ENCODE measurements at regions not wholly inside any gene's neighbourhood (a gene's known extent, or its start where the extent isn't known, plus 50 kb on each side); places are given as distances from the start of the nearest gene placed in this dataset.

DNA sequence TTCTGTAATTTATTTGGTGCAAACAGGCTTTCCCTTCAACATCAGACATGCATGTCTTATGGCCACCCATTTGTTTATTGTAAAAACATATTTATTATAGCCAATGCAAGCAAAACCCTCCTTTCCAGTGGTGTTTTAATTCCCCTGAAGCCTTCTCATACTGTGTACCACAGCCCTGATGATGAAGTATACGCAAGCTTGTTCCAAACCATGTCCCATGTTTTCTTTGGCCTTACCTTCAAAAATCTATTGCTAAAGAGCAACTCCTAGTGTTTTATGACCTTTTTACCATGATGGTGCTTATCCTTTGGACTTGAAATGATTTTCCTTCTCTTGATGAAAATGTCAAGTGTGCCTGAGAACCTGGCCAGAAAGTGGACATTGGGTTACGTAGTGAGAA is 85.9 kb upstream of the CCDC91 start:
- no peaks in the 10 kb centered on the region for H3K36me3 Mint-ChIP-seq (ENCODE audit: low read depth)
- peaks cover 6% of the 10 kb centered on the region for H3K27me3 Mint-ChIP-seq
- H3K4me3 Mint-ChIP-seq, result no peak overlapping the region
- no peaks in the 10 kb centered on the region for H3K9me3 Mint-ChIP-seq
- no peak for DNase-seq
- ChIA-PET POLR2A (no interaction called here), CTCF (no interaction called here)
- no peak overlapping the region for H3K27ac Mint-ChIP-seq
- peaks cover 4% of the 10 kb centered on the region for H3K4me1 Mint-ChIP-seq

DNA sequence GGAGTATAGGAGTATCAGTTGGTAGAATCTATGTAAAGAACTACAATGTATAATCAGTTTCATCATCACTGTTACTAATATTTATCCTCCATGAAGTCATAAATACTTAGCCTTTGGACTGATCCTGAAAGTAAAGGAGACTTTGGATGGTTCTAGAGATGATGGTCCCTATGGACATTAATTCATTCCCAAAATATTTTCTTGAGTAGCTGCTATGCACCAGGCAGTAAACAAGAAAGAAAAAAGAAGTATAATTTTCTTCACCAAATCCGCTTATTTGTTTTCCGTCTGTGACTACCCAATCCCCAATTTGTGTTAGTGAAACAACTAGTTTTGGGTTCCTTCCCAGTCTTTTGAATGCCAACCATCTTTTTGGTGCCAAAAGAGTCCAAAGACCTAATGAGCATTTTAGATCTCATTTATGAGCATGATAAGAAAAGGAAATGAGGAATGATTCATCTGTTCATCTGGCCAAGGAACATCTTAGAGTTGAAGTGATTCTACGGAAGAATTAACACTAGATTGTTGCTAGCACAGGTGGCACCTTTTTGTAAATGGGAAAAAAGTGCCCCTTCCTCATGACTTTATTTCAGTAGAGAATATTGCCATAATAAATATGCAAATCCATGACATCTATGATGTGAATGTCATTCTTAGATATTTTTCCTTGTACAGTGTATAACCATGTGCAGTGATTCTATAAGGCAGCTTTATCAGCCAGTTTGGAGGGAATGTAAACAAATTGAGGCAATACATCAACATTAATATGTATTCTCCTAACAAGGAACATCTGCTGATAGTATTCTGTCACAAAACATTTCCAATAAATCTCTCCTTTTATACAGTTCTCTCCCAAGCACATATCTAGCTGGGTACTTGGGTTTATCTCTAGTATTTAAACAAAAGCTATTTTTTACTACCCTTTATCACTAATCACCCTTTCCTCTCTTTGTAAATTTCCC is 85.1 kb upstream of the CCDC91 start:
- Mint-ChIP-seq H3K4me3 (no peak overlapping the region), H3K27ac (no peak overlapping the region), H3K36me3 (ENCODE audit: low read depth) (no peaks in the 10 kb centered on the region), H3K27me3 (peaks cover 6% of the 10 kb centered on the region), H3K4me1 (peaks cover 4% of the 10 kb centered on the region), H3K9me3 (no peaks in the 10 kb centered on the region)
- ChIA-PET POLR2A (no interaction called here), CTCF (no interaction called here)
- no peak for DNase-seq

DNA sequence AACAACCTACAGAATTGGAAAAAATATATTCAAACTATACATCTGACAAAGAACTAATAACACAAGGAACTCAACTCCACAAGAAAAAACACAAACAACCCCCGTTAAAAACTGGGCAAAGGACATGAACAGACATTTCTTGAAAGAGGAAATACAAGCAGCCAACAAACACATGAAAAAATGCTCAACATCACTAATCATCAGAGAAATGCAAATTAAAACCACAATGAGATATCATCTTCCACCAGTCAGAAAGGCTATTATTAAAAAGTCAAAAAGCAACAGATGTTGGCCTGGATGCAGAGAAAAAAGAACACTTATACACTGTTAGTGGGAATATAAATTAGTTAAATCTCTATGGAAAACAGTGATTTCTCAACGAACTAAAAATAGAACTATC is 82.6 kb upstream of the CCDC91 start:
- Mint-ChIP-seq H3K27me3 (peaks cover 6% of the 10 kb centered on the region), H3K36me3 (ENCODE audit: low read depth) (no peaks in the 10 kb centered on the region), H3K27ac (no peak overlapping the region), H3K4me3 (no peak overlapping the region), H3K9me3 (no peaks in the 10 kb centered on the region), H3K4me1 (peaks cover 4% of the 10 kb centered on the region)
- CTCF ChIA-PET, result no interaction called here
- DNase-seq, result no peak
- POLR2A ChIA-PET, result no interaction called here

DNA sequence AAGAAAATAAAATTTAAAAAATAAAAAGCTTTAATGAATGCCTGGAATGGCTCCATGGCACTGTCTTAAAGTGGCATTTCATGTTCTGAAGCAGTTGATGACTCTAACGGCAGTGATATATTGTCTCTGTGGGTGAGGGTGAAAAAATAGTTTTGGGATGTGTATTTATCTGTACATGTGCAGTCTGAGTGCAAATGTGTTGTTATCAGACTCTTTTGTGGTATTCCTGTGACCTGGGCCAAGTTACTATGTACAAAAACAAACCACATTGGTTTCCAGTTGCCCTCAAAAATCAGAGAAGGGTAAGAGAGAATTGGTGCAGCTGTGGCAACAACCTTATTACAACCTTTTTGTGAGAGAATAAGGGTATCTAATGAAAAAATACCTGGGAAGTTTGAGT is 81.7 kb upstream of the CCDC91 start:
- Mint-ChIP-seq H3K4me3 (no peak overlapping the region), H3K27ac (no peak overlapping the region), H3K27me3 (peaks cover 6% of the 10 kb centered on the region), H3K4me1 (peaks cover 4% of the 10 kb centered on the region), H3K36me3 (ENCODE audit: low read depth) (no peaks in the 10 kb centered on the region), H3K9me3 (no peaks in the 10 kb centered on the region)
- no peak for DNase-seq
- CTCF ChIA-PET, result no interaction called here
- POLR2A ChIA-PET, result no interaction called here

DNA sequence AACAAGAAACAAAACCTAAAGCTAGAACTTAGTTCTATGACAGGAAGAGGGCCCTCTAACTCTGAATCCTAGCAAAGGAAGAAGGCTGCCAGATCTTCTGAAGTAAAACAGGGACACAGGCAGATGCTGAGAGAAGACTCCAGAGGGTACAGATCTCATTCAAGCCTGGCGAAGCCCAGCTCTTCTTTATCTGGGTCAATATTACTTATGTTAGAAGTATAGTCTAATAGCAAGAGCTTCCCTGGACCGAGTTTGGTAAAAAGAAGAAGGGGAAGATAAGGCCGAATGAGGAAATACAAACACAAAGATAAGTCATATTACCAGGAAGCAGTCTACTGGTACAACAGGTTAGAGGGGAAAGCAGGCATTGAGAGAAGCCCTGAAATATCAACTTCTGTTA is 79.9 kb upstream of the CCDC91 start:
- Mint-ChIP-seq H3K27me3 (peaks cover 3% of the 10 kb centered on the region), H3K4me3 (no peak overlapping the region), H3K36me3 (ENCODE audit: low read depth) (no peaks in the 10 kb centered on the region), H3K9me3 (no peaks in the 10 kb centered on the region), H3K4me1 (peaks cover 4% of the 10 kb centered on the region), H3K27ac (no peak overlapping the region)
- POLR2A ChIA-PET, result no interaction called here
- CTCF ChIA-PET, result no interaction called here
- DNase-seq, result no peak

DNA sequence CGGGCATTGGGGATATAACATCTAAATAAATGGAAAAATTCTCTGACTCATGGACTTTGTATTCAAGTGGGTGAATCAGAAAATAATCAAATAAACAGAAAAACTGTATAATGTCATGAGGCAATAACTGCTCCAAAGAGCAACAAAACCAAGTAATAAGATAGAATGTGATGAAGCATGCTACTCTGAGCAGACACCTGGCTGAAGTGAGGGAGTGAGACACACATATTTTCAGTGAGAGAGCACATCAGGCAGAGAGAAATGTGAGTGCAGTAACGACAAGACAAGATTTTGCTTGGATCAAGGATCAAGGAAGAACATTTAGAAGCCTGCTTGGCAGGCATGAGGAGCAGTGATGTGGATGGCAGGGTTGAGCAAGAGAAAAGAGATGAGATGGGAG is 75.8 kb upstream of the CCDC91 start:
- Mint-ChIP-seq H3K9me3 (no peaks in the 10 kb centered on the region), H3K27ac (no peak overlapping the region), H3K4me1 (no peaks in the 10 kb centered on the region), H3K36me3 (ENCODE audit: low read depth) (no peaks in the 10 kb centered on the region), H3K27me3 (no peaks in the 10 kb centered on the region), H3K4me3 (no peak overlapping the region)
- no peak for DNase-seq
- POLR2A ChIA-PET, result no interaction called here
- CTCF ChIA-PET, result no interaction called here

DNA sequence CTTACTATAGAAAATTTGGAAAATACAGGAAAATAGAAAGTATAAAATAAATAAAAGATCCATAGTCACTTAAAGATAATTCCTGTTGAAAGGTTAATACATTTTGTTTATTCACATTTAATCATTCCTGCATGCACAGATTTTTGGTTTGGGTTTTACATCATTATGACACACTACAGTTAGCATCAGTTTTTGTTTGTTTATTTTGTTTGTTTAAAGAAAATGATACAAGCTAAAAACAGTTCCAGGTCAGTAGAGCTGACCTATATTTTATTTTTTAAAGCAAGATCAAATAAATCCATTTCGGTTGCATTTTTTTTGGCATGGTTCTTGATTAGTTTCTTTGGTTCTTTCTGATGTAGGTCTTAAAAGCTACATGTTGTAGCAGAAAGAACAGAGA is 68.8 kb upstream of the CCDC91 start:
- Mint-ChIP-seq H3K27me3 (no peaks in the 10 kb centered on the region), H3K9me3 (no peaks in the 10 kb centered on the region), H3K27ac (no peak overlapping the region), H3K36me3 (ENCODE audit: low read depth) (no peaks in the 10 kb centered on the region), H3K4me1 (no peaks in the 10 kb centered on the region), H3K4me3 (no peak overlapping the region)
- CTCF ChIA-PET, result no interaction called here
- POLR2A ChIA-PET, result no interaction called here
- DNase-seq, result no peak

DNA sequence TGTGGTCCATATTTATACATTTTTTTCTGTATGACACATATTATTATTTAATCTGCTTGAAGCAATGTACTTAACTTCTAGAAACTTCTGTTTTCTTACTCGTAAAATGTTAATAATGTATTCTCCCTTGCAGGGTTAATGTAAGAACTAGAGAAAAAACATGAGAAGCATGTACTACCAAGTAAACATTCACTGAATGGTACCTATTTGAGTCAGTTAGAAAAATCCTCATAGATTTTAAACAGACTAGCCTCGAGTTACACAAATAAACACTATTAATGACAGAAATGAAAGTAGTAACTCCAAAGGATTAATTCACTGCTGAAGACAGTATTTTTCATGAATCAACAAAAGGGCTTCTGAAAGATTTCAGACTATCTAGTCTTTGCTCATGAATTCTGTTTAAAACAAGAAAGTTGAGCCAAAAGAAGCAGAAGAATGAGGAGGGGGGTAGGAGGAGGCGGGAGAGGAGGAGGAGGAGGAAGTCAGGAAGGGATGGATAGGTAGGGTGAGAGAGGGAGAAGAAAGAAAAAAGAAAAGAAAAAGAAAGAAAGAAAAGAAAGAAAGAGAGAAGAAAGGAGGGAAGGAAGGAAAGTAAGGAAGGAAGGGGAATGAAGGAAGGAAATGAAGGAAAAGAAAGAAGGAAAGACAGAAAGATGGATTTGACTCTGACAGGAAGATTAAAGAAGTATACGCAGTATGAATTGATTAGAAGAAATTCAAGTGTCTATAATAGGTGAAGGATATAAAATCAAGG is 68.2 kb upstream of the CCDC91 start:
- ChIA-PET CTCF (no interaction called here), POLR2A (no interaction called here)
- H3K4me1 Mint-ChIP-seq, result no peaks in the 10 kb centered on the region
- H3K27ac Mint-ChIP-seq, result no peak overlapping the region
- no peaks in the 10 kb centered on the region for H3K27me3 Mint-ChIP-seq
- no peak overlapping the region for H3K4me3 Mint-ChIP-seq
- H3K9me3 Mint-ChIP-seq, result no peaks in the 10 kb centered on the region
- DNase-seq, result no peak
- no peaks in the 10 kb centered on the region for H3K36me3 Mint-ChIP-seq (ENCODE audit: low read depth)

DNA sequence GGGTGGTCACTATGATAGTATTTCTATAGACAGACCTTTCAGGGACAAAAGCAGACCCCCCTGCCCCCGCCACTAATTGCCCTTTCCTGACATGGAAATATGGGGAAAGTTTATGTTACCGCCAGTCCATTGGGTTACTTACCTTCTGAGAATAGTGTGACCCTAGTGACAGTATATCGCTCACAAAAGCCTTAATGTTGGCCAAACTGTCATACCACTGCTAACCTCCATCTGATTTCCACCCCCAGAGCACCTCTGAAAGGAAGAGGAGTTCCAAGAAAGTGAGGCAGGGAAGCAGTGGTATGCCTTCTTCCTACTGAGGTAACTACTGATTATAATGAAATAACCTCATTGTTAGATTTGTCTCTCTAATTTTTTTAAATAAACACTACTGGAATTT is 67.5 kb upstream of the CCDC91 start:
- Mint-ChIP-seq H3K4me1 (no peaks in the 10 kb centered on the region), H3K27me3 (no peaks in the 10 kb centered on the region), H3K4me3 (no peak overlapping the region), H3K9me3 (no peaks in the 10 kb centered on the region), H3K27ac (no peak overlapping the region), H3K36me3 (ENCODE audit: low read depth) (no peaks in the 10 kb centered on the region)
- CTCF ChIA-PET, result no interaction called here
- POLR2A ChIA-PET, result no interaction called here
- DNase-seq, result no peak

DNA sequence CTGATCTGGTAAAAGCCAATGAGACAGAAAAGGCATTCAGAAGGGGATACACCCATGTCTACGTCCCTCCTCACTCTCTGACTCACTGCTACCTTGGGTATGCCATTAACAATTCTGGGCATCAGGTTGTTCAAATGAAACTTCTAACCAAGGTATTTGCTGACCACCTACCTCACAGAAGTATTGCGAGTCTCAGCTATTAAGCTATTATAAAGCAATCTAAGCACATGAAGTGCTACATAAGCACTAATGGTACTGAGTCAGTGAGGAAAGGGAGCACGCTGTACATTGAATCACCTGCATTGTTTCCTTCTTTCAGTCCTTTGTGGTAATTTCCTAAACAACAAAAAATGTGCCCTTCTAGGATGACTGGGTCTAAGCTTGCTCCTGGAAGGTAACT is 62.8 kb upstream of the CCDC91 start:
- H3K27me3 Mint-ChIP-seq, result no peaks in the 10 kb centered on the region
- no peaks in the 10 kb centered on the region for H3K36me3 Mint-ChIP-seq (ENCODE audit: low read depth)
- H3K4me1 Mint-ChIP-seq, result peaks cover 1% of the 10 kb centered on the region
- H3K9me3 Mint-ChIP-seq, result no peaks in the 10 kb centered on the region
- DNase-seq, result no peak
- POLR2A ChIA-PET, result no interaction called here
- no peak overlapping the region for H3K27ac Mint-ChIP-seq
- H3K4me3 Mint-ChIP-seq, result no peak overlapping the region
- CTCF ChIA-PET, result no interaction called here

DNA sequence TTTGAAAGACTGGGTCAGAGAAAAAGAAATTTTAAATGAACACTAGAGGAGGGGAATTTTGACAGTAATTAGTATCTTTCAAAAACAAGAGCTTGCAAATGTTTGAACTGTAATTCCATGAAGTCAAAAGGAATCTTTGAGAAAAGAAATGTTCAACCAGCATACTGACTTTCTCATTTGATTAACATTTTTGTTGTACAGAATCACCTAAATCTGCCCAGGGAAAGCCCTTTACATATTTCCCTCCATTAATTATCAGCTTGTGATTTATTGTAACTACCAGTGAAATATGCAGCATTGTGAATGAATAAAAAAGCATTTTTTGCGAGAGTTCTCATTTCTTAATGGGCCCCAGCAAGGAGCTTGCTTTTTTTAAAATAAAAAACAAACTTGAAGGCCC is 61.2 kb upstream of the CCDC91 start:
- ChIA-PET CTCF (no interaction called here), POLR2A (no interaction called here)
- no peaks in the 10 kb centered on the region for H3K9me3 Mint-ChIP-seq
- peaks cover 1% of the 10 kb centered on the region for H3K4me1 Mint-ChIP-seq
- H3K27me3 Mint-ChIP-seq, result no peaks in the 10 kb centered on the region
- H3K36me3 Mint-ChIP-seq (ENCODE audit: low read depth), result no peaks in the 10 kb centered on the region
- DNase-seq, result no peak
- H3K4me3 Mint-ChIP-seq, result no peak overlapping the region
- H3K27ac Mint-ChIP-seq, result no peak overlapping the region

DNA sequence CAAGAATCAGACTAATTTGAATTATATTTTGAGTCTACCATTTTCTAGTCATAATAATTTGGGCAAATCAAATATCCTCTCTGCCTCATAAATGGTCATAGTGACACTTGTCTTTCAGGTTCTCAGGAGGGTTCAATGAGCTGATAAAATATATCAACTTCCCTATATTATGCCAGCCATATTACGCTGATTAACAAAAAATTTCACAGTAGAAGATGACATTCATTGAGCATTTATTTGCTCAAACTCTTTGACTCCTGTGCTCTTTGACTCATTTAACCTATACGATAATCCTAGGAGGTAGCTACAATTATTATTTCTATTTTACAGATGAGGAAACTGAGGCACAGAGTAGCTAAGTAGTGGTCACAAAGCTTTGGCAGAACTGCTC is 60.0 kb upstream of the CCDC91 start:
- Mint-ChIP-seq H3K27me3 (no peaks in the 10 kb centered on the region), H3K4me3 (no peak overlapping the region), H3K27ac (no peak overlapping the region), H3K4me1 (peaks cover 1% of the 10 kb centered on the region), H3K9me3 (no peaks in the 10 kb centered on the region), H3K36me3 (ENCODE audit: low read depth) (no peaks in the 10 kb centered on the region)
- DNase-seq, result no peak
- ChIA-PET CTCF (no interaction called here), POLR2A (no interaction called here)

DNA sequence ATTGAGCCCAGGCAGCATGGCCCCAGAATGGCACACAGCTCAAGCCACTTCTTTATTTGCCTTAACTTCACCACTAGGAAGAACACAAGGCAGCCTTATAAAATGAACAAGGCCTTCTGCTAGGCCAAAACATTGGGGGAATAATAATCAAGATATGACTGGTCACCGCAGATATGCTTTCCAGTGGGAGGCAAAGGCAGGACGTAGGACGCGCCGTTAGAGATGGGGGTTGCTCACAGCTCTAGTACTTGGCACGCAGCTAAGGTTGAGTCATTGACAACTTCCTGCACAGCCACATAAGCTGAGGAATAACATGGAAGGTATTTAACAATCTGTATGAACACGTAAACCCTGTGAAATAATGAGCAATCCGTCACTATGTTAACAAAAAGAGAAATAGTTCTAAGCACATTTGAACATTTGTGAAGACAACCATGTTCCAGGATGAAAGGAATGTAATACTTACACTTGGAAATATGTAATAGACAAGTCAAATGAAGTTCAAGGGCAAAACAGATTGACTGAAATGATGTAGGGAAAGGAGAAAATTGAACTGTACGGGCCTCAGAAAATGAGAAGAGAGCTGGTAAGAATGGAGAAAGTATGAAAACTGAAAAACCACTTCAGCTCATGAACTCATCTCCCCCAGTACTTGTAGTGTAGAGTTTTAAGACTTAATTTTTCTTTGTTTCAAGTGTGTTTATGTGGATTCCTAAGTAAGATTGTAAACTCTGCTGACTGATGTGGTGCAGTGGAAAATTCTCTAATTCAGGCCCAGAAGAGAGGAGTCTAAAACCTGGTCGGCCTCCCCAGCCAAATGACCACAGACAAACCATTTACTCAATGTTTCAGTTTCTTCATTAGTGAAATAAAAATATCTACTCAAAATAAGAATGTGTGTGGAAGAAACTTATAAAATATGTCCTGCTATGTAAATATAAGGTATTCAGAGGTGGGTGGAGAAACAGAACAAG is 59.3 kb upstream of the CCDC91 start:
- ChIA-PET POLR2A (no interaction called here), CTCF (no interaction called here)
- Mint-ChIP-seq H3K4me1 (peaks cover 1% of the 10 kb centered on the region), H3K27ac (no peak overlapping the region), H3K4me3 (no peak overlapping the region), H3K36me3 (ENCODE audit: low read depth) (no peaks in the 10 kb centered on the region), H3K27me3 (no peaks in the 10 kb centered on the region), H3K9me3 (no peaks in the 10 kb centered on the region)
- no peak for DNase-seq
